NT2/D1 (cell line): ENCODE measurements at regions not wholly inside any gene's neighbourhood (a gene's known extent, or its start where the extent isn't known, plus 50 kb on each side); places are given as distances from the start of the nearest gene placed in this dataset.
"Not testable (repeated sequence)": the region's sequence is repeated elsewhere in the genome, so short reads cannot be mapped to it uniquely, and the experiment has no call there.

Experiments used
- SUZ12 ChIP-seq: IDR thresholded peaks from 2 replicates; pipeline ENCODE4 v1.6.1; 2011; ENCODE audit not compliant: insufficient read length, insufficient read depth; ENCODE audit errors: extremely low read depth
- YY1 ChIP-seq: IDR thresholded peaks from 2 replicates; pipeline ENCODE4 v1.6.1; 2011; ENCODE audit not compliant: insufficient read length, insufficient read depth

DNA sequence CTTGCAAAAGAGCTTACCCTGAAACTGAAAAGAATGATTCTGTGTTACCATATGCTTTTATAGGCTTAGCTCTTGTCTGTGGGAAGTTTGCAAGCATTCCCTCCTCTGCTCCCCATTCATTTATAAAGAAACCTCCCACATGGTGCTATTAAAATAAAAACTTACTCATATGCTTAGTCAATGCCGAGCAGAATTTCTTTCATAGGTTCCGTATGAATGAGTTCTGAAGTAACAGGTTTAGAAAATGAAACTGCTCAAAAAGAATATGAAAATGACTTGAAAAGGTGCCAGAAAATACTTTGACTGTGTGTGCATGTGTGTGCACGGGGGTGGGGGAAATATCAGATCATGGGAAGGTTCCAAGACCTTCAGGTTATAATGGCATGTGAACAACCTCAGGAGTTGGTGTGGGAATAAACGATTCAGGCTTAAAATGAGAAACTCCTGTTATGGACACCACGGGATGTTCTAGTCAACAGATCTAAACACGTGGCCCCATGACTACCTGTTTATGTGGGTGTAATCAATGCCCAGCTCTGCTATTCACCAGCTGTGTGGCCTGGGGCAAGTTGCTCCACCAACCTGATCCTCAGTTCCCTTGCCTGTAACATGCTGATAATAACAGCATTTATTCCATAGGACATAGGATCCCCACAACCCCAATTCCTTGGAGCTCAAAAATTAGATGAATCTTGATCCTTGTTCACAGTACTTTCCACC, 293.7 kb upstream of the PLGLB1 start:
- TF ChIP-seq YY1, SUZ12: not testable (repeated sequence)
